Ovary (tissue), 7 donors: ENCODE measurements at regions not wholly inside any gene's neighbourhood (a gene's known extent, or its start where the extent isn't known, plus 50 kb on each side); places are given as distances from the start of the nearest gene placed in this dataset.
A peak's percentile ranks its signal among the peaks of the same experiment; 100 is the strongest.

ENCODE experiments used
- DNase-seq, 5 donors: peaks; one replicate each; pipeline ENCODE4 v3.0.0-alpha.2; 2019 to 2020
- H3K27ac ChIP-seq, 2 donors: fragments of 200-600 bp; one replicate each; pipeline versions ENCODE4 v1.5.1 to v1.8.0; 2019 to 2022
- H3K27me3 ChIP-seq: fragments of 200-600 bp; one replicate; pipeline ENCODE4 v1.8.0; 2022
- H3K36me3 ChIP-seq: fragments of 200-600 bp; sonication (generic); one replicate; pipeline ENCODE4 v1.5.1; 2019
- H3K4me1 ChIP-seq: one replicate; pipeline ENCODE4 v1.8.1; 2013; ENCODE audit warnings: mild to moderate bottlenecking, moderate library complexity; ENCODE audit not compliant: insufficient read depth
- H3K4me3 ChIP-seq: fragments of 200-600 bp; sonication (generic); one replicate; pipeline ENCODE4 v1.5.1; 2017
- H3K9me3 ChIP-seq, 2 donors: fragments of 200-600 bp in 1 of 2; sonication (generic) in 1 of 2; one replicate each; pipeline versions ENCODE4 v1.5.1 to v1.8.1; 2013 to 2019; ENCODE audit warnings: mild to moderate bottlenecking in 1 of 2, moderate library complexity in 1 of 2
- CTCF ChIP-seq, 3 donors: fragments of 450-650 bp in 2 of 3; fragments of 200-600 bp in 1 of 3; IDR thresholded peaks; one replicate each; pipeline versions ENCODE4 v1.5.1 to v1.8.0; 2016 to 2022; ENCODE audit warnings: antibody characterized with exemption in 3 of 3, mild to moderate bottlenecking in 1 of 3
- EP300 ChIP-seq: sonication (generic); formaldehyde crosslinking; IDR thresholded peaks from one replicate; pipeline ENCODE4 v1.6.1; 2017; ENCODE audit warnings: antibody characterized with exemption
- POLR2A ChIP-seq: fragments of 450-650 bp; IDR thresholded peaks from one replicate; pipeline ENCODE4 v1.6.1; 2017; ENCODE audit warnings: antibody characterized with exemption, mild to moderate bottlenecking, moderate library complexity
- WGBS, 3 donors: extraction: QIAGEN DNeasy Blood & Tissue Kit in 1 of 3; methylation state at CpG; one replicate each; pipeline versions ENCODE4 v1.1.5 to v1.1.7; 2013 to 2017; 5-methylcytosine and 5-hydroxymethylcytosine counted together
- intact Hi-C, 4 donors: fragments of 100-400 bp; cut with DNase I; formaldehyde crosslinking; loops; one replicate each; pipeline versions ENCODE4 v1.11.0 to v1.15.1; 2022 to 2023
- donor health status: DM: no; HTN: no; CAD: no; lungs with moderate emphysema.
- donor health status: DM: no; HTN: no; CAD: no.
- donor health status: Bipolar disorder and iron deficiency.
- donor health status: DM: no; HTN: no; CAD: no.
- donor health status: DM: yes; HTN: yes; CAD: no.

- TF ChIP-seq POLR2A (no peak), EP300 (no peak), CTCF (IDR thresholded peaks at IDR 0.05) (no peak)
- intact Hi-C loops: no loop called here
- no peaks in the 10 kb centered on the region for H3K27me3 ChIP-seq
- no peak overlapping the region for H3K27ac ChIP-seq
- H3K9me3 ChIP-seq: no peaks in the 10 kb centered on the region
- WGBS, 3 donors: 70 to 84% (median 78%) methylated on average over 7 of the region's 7 CpGs
- H3K4me1 ChIP-seq: no peaks in the 10 kb centered on the region
- DNase-seq: no peak
- H3K36me3 ChIP-seq: no peaks in the 10 kb centered on the region
- no peak overlapping the region for H3K4me3 ChIP-seq
Measured at GRCh38 chr18:22536558-22536957, 118.8 kb upstream of the CTAGE1 start.

DNA sequence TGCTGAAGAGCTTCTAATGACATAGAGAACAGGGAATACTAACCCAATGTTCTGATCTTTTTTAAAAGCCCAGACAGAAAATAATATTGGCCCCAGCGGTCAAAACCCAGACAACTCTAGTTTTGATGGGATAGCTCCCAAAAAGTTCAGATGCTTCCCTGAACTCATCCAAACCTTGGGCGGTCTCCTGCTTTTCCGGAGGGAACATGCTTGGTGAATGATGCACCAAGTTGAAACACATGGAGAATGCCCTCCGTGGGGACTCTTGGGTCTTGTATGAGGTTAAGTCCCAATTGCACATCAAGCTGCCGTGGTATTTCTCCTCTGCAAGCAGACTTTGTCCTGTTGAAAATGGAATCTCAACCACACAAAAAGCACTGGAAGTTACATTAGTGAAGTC is 120.7 kb upstream of the CTAGE1 start:
- Histone ChIP-seq H3K27ac (no peak overlapping the region), H3K36me3 (no peaks in the 10 kb centered on the region), H3K9me3 (no peaks in the 10 kb centered on the region), H3K27me3 (no peaks in the 10 kb centered on the region), H3K4me3 (no peak overlapping the region), H3K4me1 (peaks cover 10% of the 10 kb centered on the region)
- 77 to 98% (median 96%) methylated on average over 5 of the region's 5 CpGs for WGBS, 3 donors
- intact Hi-C loops: no loop called here
- DNase-seq: no peak
- no peak for TF ChIP-seq POLR2A
- no peak for TF ChIP-seq EP300
- no peak for TF ChIP-seq CTCF (IDR thresholded peaks at IDR 0.05)

- Histone ChIP-seq H3K27ac (no peak overlapping the region), H3K36me3 (no peaks in the 10 kb centered on the region), H3K9me3 (no peaks in the 10 kb centered on the region), H3K4me1 (peaks cover 10% of the 10 kb centered on the region), H3K27me3 (no peaks in the 10 kb centered on the region), H3K4me3 (no peak overlapping the region)
- TF ChIP-seq EP300 (no peak), POLR2A (no peak), CTCF (IDR thresholded peaks at IDR 0.05) (no peak)
- whole genome bisulfite sequencing, 3 donors: 67 to 73% (median 71%) methylated on average over 6 of the region's 6 CpGs
- intact Hi-C loops: no loop called here
- DNase-seq: peak in 1 of 5 donors; percentile 48
Measured at GRCh38 chr18:22539051-22539765, 121.5 kb upstream of the CTAGE1 start.

GRCh38 chr18:22541232-22541631 is 123.5 kb upstream of the CTAGE1 start:
- TF ChIP-seq POLR2A: no peak
- no peak for TF ChIP-seq EP300
- no peak for TF ChIP-seq CTCF (IDR thresholded peaks at IDR 0.05)
- H3K4me1 ChIP-seq: peaks cover 10% of the 10 kb centered on the region

More at GRCh38 chr18:22541232-22541631, 123.5 kb upstream of the CTAGE1 start:
- intact Hi-C loops: loop anchor here in 1 of 4 donors (10.0 kb wide), 1 partner anchor 76 kb away; no protein-coding TSS in a partner anchor
- WGBS, 3 donors: 83 to 98% (median 93%) methylated on average over 1 of the region's 1 CpG
- no peak overlapping the region for H3K4me3 ChIP-seq
- no peak overlapping the region for H3K27ac ChIP-seq
- H3K36me3 ChIP-seq: no peaks in the 10 kb centered on the region
- no peaks in the 10 kb centered on the region for H3K9me3 ChIP-seq
- H3K27me3 ChIP-seq: no peaks in the 10 kb centered on the region
- no peak for DNase-seq
